Stimulated activated CD4-positive, alpha-beta T cell treated with anti-CD3 and anti-CD28 coated beads, Interleukin-15, amount 100 ng/mL, for 24 hours (primary cell): ENCODE measurements at regions not wholly inside any gene's neighbourhood (a gene's known extent, or its start where the extent isn't known, plus 50 kb on each side); places are given as distances from the start of the nearest gene placed in this dataset.

Experiments used
- DNase-seq: peaks from one replicate; pipeline ENCODE4 v3.0.0-alpha.2; 2020

GRCh38 chr17:77493901-77494663 lies 353.3 kb downstream of the SEC14L1 start:
- DNase-seq = no peak

GRCh38 chr17:77494664-77495435 lies 354.1 kb downstream of the SEC14L1 start:
- DNase-seq = peak; percentile 79

GRCh38 chr17:77495575-77495974 lies 354.8 kb downstream of the SEC14L1 start:
- no peak for DNase-seq

- DNase-seq = no peak
These were observed 355.6 kb downstream of the SEC14L1 start for GRCh38 chr17:77496401-77496801.

- no peak for DNase-seq
These were observed 356.2 kb downstream of the SEC14L1 start for GRCh38 chr17:77496831-77497577.

GRCh38 chr17:77497578-77497934 lies 356.8 kb downstream of the SEC14L1 start:
- no peak for DNase-seq

GRCh38 chr17:77498091-77498741 lies 357.4 kb downstream of the SEC14L1 start:
- DNase-seq = no peak

GRCh38 chr17:77498791-77499698 lies 358.3 kb downstream of the SEC14L1 start:
- DNase-seq = no peak

GRCh38 chr17:77499699-77500435 lies 359.1 kb downstream of the SEC14L1 start:
- no peak for DNase-seq

- peak; percentile 58 for DNase-seq
These were observed 360.4 kb downstream of the SEC14L1 start for GRCh38 chr17:77501101-77501566.

GRCh38 chr17:77501751-77502625 lies 361.2 kb downstream of the SEC14L1 start:
- DNase-seq = no peak

- DNase-seq = no peak
These were observed 362.0 kb downstream of the SEC14L1 start for GRCh38 chr17:77502626-77503292.

GRCh38 chr17:77503293-77503655 lies 362.5 kb downstream of the SEC14L1 start:
- DNase-seq = no peak

- DNase-seq = no peak
These were observed 363.3 kb downstream of the SEC14L1 start for GRCh38 chr17:77503916-77504651.

- DNase-seq = no peak
These were observed 363.9 kb downstream of the SEC14L1 start for GRCh38 chr17:77504652-77505155.

GRCh38 chr17:77505181-77505639 lies 364.4 kb downstream of the SEC14L1 start:
- DNase-seq = no peak

GRCh38 chr17:77506371-77506991 lies 365.7 kb downstream of the SEC14L1 start:
- no peak for DNase-seq
